ENCODE measurements at regions not wholly inside any gene's neighbourhood (a gene's known extent, or its start where the extent isn't known, plus 50 kb on each side); places are given as distances from the start of the nearest gene placed in this dataset.
A peak's percentile ranks its signal among the peaks of the same experiment; 100 is the strongest.

GRCh38 chr14:53273671-53274072, 120.5 kb upstream of the DDHD1 start:
- FAIRE-seq (peak; percentile 6), ATAC-seq (peak; percentile 90), DNase-seq (ENCODE audit: extremely low read depth in 1 of 4, low spot score in 3 of 4) (peak in 3 of 4 experiments; percentile 11 to 50 (median 15))
- Histone ChIP-seq H3K79me2 (ENCODE audit: control insufficient read depth, insufficient read depth, low read length) (no peaks in the 10 kb centered on the region), H3K4me3 (0 out of 2 replicates have a peak overlapping the region, but pooled peaks have one; percentile 5), H3K36me3 (ENCODE audit: control insufficient read depth, insufficient read depth, low read length) (no peaks in the 10 kb centered on the region), H2AFZ (ENCODE audit: low read depth, low read length) (peak overlapping the region; percentile 65; the same call in 1 of the 2 replicates), H3K4me2 (ENCODE audit: insufficient read depth, low read length) (peak overlapping the region; percentile 54), H3K9me3 (replicated peaks; ENCODE audit: control insufficient read depth, insufficient read depth, low read depth, low read length) (no peaks in the 10 kb centered on the region), H4K20me1 (replicated peaks; ENCODE audit: control insufficient read depth, insufficient read depth, low read length) (no peaks in the 10 kb centered on the region), H3K27me3 (ENCODE audit: control insufficient read depth in 2 of 2, insufficient read depth in 2 of 2, low read length in 2 of 2) (no peaks in the 10 kb centered on the region), H3K9me1 (ENCODE audit: control insufficient read depth, insufficient read depth, low read length) (no peaks in the 10 kb centered on the region), H3K4me1 (replicated peaks in 1 of 2; ENCODE audit: control insufficient read depth in 2 of 2, insufficient read depth in 2 of 2, low read length in 2 of 2) (peaks cover 0 to 2% of the 10 kb centered on the region in 2 experiments; a peak in 1 of 5 replicates), H3K9ac (ENCODE audit: insufficient read depth in 1 of 2, low read depth in 2 of 2, low read length in 2 of 2) (no peak overlapping the region), H3K27ac (ENCODE audit: extremely low read depth, low read depth, low read length) (no peak overlapping the region)
- 0% methylated on average over 6 of the region's 6 CpGs for WGBS (ENCODE audit: insufficient coverage, low coverage, missing lambda C conversion rate)
- intact Hi-C loops (cut with micrococcal nuclease) (no loop called here), in situ Hi-C loops (cut with MboI) (no loop called here)
- no TSS peak for BruUV-seq (replicated peaks)
- ChIA-PET CTCF (ENCODE audit: low intra/inter-chr PET ratio) (no interaction called here), POLR2A (interaction anchor here (0.6 kb wide), 1 partner anchor 379 kb away, joined by 3 read pairs; no protein-coding TSS in a partner anchor)
- no peak for TF ChIP-seq ZNF668 (CRISPR knock-in tag; IDR thresholded peaks at IDR 0.05)
- TF ChIP-seq NFE2L1 (tag; IDR thresholded peaks at IDR 0.05; ENCODE audit: borderline replicate concordance, low read depth), result peak; percentile 86
- peak; percentile 30 to 42 for TF ChIP-seq NRF1 (conservative IDR thresholded peaks at IDR 0.05 in 1 of 2, IDR thresholded peaks at IDR 0.05 in 1 of 2)
- TF ChIP-seq CBFA2T3 (IDR thresholded peaks at IDR 0.05), result peak; percentile 51
- TF ChIP-seq BACH1 (tag; IDR thresholded peaks at IDR 0.05), result peak; percentile 75
- no peak for TF ChIP-seq COPS2 (conservative IDR thresholded peaks at IDR 0.05)
- peak; percentile 74 for TF ChIP-seq MAFF (IDR thresholded peaks at IDR 0.05; ENCODE audit: low read length)
- TF ChIP-seq MBD1 (CRISPR knock-in tag; IDR thresholded peaks at IDR 0.05), result no peak
- peak; percentile 91 for TF ChIP-seq C11orf30 (IDR thresholded peaks at IDR 0.05; ENCODE audit: low read depth)
- TF ChIP-seq ZNF316 (IDR thresholded peaks at IDR 0.05), result peak; percentile 89
- no peak for TF ChIP-seq ZNF175 (CRISPR knock-in tag; IDR thresholded peaks at IDR 0.05; ENCODE audit: low read depth)
- TF ChIP-seq HIVEP1 (CRISPR knock-in tag; IDR thresholded peaks at IDR 0.05), result no peak
- 0 out of 2 replicates have a peak, but pooled peaks have one; percentile 20 for TF ChIP-seq ARID1B (IDR thresholded peaks at IDR 0.05)
- no peak for TF ChIP-seq FOXK1 (CRISPR knock-in tag; IDR thresholded peaks at IDR 0.05; ENCODE audit: borderline replicate concordance)
- TF ChIP-seq NCOA1 (IDR thresholded peaks at IDR 0.05; ENCODE audit: low read depth), result no peak
- TF ChIP-seq ELK1 (CRISPR knock-in tag; IDR thresholded peaks at IDR 0.05), result no peak
- TF ChIP-seq NFE2 (IDR thresholded peaks at IDR 0.05; ENCODE audit: low read depth), result peak; percentile 84
- no peak for TF ChIP-seq PHF8 (IDR thresholded peaks at IDR 0.05; ENCODE audit: borderline replicate concordance, low read length)
- TF ChIP-seq MAFG (tag; conservative IDR thresholded peaks at IDR 0.05), result peak; percentile 91
- TF ChIP-seq SMARCA4 (IDR thresholded peaks at IDR 0.05), result 0 out of 2 replicates have a peak, but pooled peaks have one; percentile 29
- TF ChIP-seq CREM (IDR thresholded peaks at IDR 0.05; ENCODE audit: low read depth), result no peak
- TF ChIP-seq ZKSCAN1 (IDR thresholded peaks at IDR 0.05; ENCODE audit: low read depth, low read length), result no peak
- TF ChIP-seq HSF4 (CRISPR knock-in tag; IDR thresholded peaks at IDR 0.05; ENCODE audit: borderline replicate concordance), result no peak
- TF ChIP-seq SP1 (CRISPR knock-in tag; IDR thresholded peaks at IDR 0.05), result no peak
- no peak for TF ChIP-seq SIX5 (IDR thresholded peaks at IDR 0.05; ENCODE audit: borderline replicate concordance in 1 of 2, insufficient read depth in 1 of 2, low read depth in 1 of 2, low read length in 2 of 2)
- TF ChIP-seq EGR1 (conservative IDR thresholded peaks at IDR 0.05), result peak; percentile 45
